ENCODE measurements at regions not wholly inside any gene's neighbourhood (a gene's known extent, or its start where the extent isn't known, plus 50 kb on each side); places are given as distances from the start of the nearest gene placed in this dataset.
A peak's percentile ranks its signal among the peaks of the same experiment; 100 is the strongest.

DNA sequence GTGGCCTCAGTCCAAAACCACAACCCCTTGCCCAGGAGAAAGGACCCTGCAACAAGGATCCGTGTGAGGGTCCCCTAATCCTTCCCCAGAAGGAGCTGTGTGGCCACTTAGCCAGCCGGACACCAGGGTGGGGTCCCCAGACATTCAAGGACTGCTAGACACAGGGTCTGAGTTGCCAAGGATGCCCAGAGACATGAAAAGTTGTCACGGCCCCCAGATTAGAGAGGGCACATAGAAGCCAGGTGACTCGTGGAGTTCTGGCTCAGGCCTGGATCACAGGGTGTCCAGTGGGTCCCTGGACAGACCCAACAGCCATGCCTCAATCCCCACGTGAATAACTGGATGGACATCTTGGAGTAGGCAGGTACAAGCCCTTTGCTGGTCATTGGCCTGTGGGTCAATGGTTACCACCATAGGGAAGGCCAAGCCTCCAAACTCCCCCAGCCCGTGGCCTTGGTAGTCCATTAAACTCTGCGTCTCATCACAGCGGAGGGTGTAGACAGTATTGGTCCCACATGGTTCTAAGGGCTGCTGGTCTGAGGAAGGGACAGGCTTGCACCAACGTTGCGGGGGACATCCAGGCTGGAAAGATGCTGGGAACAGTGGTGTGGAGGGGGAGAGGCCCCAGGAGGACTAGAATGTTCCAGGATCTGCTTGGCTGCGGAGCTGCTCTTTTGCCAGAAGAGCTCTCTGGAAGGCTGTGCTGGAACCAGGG, 205.9 kb upstream of the PPP2R2D start:
- Histone ChIP-seq H3K27ac (ENCODE audit: low read depth, low read length) (no peak overlapping the region), H3K27me3 (ENCODE audit: insufficient read depth, low read length, poor library complexity, severe bottlenecking) (no peaks in the 10 kb centered on the region), H3K4me3 (ENCODE audit: low read length) (no peak overlapping the region), H3K36me3 (ENCODE audit: insufficient read depth, low read length) (no peaks in the 10 kb centered on the region), H3K9me3 (ENCODE audit: low read length) (no peaks in the 10 kb centered on the region), H3K4me1 (ENCODE audit: insufficient read depth, low read length) (no peaks in the 10 kb centered on the region)
- Mint-ChIP-seq H3K4me3 (no peak overlapping the region), H3K9me3 (peaks cover 0 to 9% (median 0%) of the 10 kb centered on the region in 5 donors), H3K27me3 (peaks cover 0 to 1% of the 10 kb centered on the region in 2 donors), H3K36me3 (peaks cover 0 to 4% (median 0%) of the 10 kb centered on the region in 3 donors), H3K27ac (no peak overlapping the region), H3K4me1 (no peaks in the 10 kb centered on the region)
- ChIA-PET POLR2A (no interaction called here), CTCF (no interaction called here)
- no peak for DNase-seq

DNA sequence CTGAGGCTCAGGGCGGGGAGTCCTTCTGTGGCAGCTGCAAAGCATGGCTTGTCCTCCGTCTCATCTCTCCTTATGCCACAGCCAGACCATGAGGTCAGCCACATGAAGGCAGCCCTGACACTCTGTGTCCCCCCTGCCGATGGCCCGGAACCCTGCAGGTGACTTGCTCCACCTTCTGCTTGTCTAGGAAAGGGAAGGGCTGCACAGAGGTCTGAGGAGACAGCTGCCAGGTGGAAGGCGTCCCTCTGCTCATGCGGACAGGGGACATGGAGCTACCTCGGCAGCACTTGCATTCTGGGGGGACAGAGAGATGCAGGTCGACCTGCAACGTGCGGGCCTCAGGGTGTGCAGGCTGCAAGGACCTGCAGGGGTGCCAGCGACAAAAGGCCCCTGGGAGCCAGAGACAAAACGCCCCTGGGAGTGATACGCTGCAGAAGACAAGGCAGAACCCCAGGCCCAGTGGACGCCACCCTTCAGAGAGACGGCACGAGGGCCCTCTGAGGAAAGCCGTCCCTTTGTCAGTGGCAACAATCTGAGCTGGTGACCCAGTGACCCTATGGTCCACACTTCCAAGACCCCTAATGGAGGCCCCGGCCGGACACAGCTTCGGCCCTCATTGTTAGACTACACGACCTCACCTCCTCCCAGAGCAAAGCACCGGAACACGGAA, 205.2 kb upstream of the PPP2R2D start:
- H3K36me3 Mint-ChIP-seq = peaks cover 0 to 4% (median 0%) of the 10 kb centered on the region in 3 donors
- H3K4me1 Mint-ChIP-seq = no peaks in the 10 kb centered on the region
- Histone ChIP-seq H3K27me3 (ENCODE audit: insufficient read depth, low read length, poor library complexity, severe bottlenecking) (no peaks in the 10 kb centered on the region), H3K4me1 (ENCODE audit: insufficient read depth, low read length) (no peaks in the 10 kb centered on the region), H3K27ac (ENCODE audit: low read depth, low read length) (no peak overlapping the region), H3K9me3 (ENCODE audit: low read length) (no peaks in the 10 kb centered on the region), H3K36me3 (ENCODE audit: insufficient read depth, low read length) (no peaks in the 10 kb centered on the region), H3K4me3 (ENCODE audit: low read length) (no peak overlapping the region)
- H3K27me3 Mint-ChIP-seq = peaks cover 0 to 1% of the 10 kb centered on the region in 2 donors
- peaks cover 0 to 7% (median 0%) of the 10 kb centered on the region in 5 donors for H3K9me3 Mint-ChIP-seq
- CTCF ChIA-PET = no interaction called here
- no peak overlapping the region for H3K27ac Mint-ChIP-seq
- H3K4me3 Mint-ChIP-seq = no peak overlapping the region
- POLR2A ChIA-PET = no interaction called here
- DNase-seq = no peak

DNA sequence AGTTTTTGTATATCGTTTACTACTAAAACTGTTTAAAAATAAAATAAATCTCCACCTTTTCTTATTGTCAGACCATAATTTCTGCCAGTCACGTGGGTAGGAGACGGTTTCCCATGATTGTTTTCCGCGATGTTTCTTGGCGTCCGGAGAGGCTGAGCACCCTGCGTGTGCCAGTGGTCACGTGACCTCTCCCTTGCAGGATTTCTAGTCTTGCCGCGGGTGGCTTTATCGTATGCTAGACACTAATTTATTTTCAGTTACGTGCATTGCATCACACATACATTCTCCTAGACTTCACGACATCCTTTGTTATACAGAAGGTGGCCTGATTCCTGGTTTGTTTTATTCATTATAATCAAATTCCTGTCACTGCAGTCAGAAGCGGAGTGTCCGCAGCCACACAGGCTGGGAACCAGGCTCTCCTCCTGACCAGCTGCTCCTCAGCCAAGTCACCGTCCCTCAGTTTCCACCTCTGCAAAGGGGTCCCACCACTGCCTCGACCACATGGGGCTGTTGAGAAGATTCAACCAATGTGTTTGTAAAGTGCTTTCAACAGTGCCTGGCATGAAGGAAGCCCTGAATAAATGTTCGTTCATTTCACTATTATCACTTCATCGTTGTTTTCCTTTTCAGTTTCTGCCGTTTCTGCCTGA, 203.2 kb upstream of the PPP2R2D start:
- H3K4me3 Mint-ChIP-seq = no peak overlapping the region
- peaks cover 0 to 7% (median 0%) of the 10 kb centered on the region in 5 donors for H3K9me3 Mint-ChIP-seq
- Histone ChIP-seq H3K27me3 (ENCODE audit: insufficient read depth, low read length, poor library complexity, severe bottlenecking) (no peaks in the 10 kb centered on the region), H3K27ac (ENCODE audit: low read depth, low read length) (no peak overlapping the region), H3K4me3 (ENCODE audit: low read length) (no peak overlapping the region), H3K9me3 (ENCODE audit: low read length) (no peaks in the 10 kb centered on the region), H3K36me3 (ENCODE audit: insufficient read depth, low read length) (no peaks in the 10 kb centered on the region), H3K4me1 (ENCODE audit: insufficient read depth, low read length) (no peaks in the 10 kb centered on the region)
- H3K27ac Mint-ChIP-seq = peak overlapping the region in 1 of 8 donors; percentile 65
- no peaks in the 10 kb centered on the region for H3K4me1 Mint-ChIP-seq
- ChIA-PET CTCF (no interaction called here), POLR2A (no interaction called here)
- DNase-seq = no peak
- no peaks in the 10 kb centered on the region for H3K36me3 Mint-ChIP-seq
- peaks cover 0 to 1% of the 10 kb centered on the region in 2 donors for H3K27me3 Mint-ChIP-seq

DNA sequence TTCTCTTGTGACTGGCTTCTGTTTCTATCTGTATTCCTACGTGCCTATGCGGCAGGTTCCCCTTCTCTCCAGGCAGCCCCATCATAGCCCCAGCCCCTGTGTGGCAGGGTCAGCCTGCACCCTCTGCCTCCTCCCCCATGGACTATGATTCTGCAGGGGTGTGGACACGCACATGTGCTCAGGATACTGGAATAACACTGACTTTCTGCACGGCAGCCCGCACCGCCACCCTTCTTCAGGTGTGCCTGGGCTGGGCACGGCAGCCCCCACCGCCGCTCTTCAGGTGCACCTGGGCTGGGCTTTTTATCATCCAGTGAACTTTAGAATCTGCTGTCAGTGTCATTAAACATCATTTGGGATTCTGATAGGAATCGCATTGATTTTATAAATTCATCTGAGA, 202.6 kb upstream of the PPP2R2D start:
- H3K9me3 Mint-ChIP-seq = peaks cover 0 to 7% (median 2%) of the 10 kb centered on the region in 5 donors
- peaks cover 1 to 3% of the 10 kb centered on the region in 2 donors for H3K27me3 Mint-ChIP-seq
- no peak overlapping the region for H3K27ac ChIP-seq (ENCODE audit: low read depth, low read length)
- no peaks in the 10 kb centered on the region for H3K9me3 ChIP-seq (ENCODE audit: low read length)
- no peaks in the 10 kb centered on the region for H3K36me3 Mint-ChIP-seq
- no peak overlapping the region for H3K4me3 Mint-ChIP-seq
- H3K27me3 ChIP-seq (ENCODE audit: insufficient read depth, low read length, poor library complexity, severe bottlenecking) = no peaks in the 10 kb centered on the region
- ChIA-PET POLR2A (no interaction called here), CTCF (no interaction called here)
- no peaks in the 10 kb centered on the region for H3K36me3 ChIP-seq (ENCODE audit: insufficient read depth, low read length)
- peak overlapping the region in 1 of 8 donors; percentile 65 for H3K27ac Mint-ChIP-seq
- no peak overlapping the region for H3K4me3 ChIP-seq (ENCODE audit: low read length)
- H3K4me1 ChIP-seq (ENCODE audit: insufficient read depth, low read length) = no peaks in the 10 kb centered on the region
- no peaks in the 10 kb centered on the region for H3K4me1 Mint-ChIP-seq
- DNase-seq = no peak

DNA sequence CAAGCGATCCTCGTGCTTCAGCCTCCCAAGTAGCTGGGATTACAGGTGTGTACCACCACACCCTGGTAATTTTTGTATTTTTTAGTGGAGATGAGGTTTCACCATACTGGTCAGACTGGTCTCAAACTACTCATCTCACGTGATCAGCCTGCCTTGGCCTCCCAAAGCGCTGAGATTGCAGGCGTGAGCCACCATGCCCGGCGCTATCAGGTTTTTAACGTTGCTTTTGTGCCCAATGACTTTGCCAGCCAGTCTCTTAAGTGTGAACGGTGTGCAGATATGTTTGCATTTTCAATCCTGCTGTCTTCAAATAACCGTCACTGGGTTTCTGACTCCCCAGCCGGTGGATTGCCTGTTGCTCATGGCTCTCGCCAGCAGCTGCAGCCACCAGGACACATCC, 201.8 kb upstream of the PPP2R2D start:
- H3K4me1 Mint-ChIP-seq = no peaks in the 10 kb centered on the region
- peaks cover 0 to 9% (median 3%) of the 10 kb centered on the region in 5 donors for H3K9me3 Mint-ChIP-seq
- H3K27me3 Mint-ChIP-seq = peaks cover 1 to 3% of the 10 kb centered on the region in 2 donors
- Histone ChIP-seq H3K27me3 (ENCODE audit: insufficient read depth, low read length, poor library complexity, severe bottlenecking) (no peaks in the 10 kb centered on the region), H3K4me3 (ENCODE audit: low read length) (no peak overlapping the region), H3K36me3 (ENCODE audit: insufficient read depth, low read length) (no peaks in the 10 kb centered on the region), H3K4me1 (ENCODE audit: insufficient read depth, low read length) (no peaks in the 10 kb centered on the region), H3K9me3 (ENCODE audit: low read length) (no peaks in the 10 kb centered on the region), H3K27ac (ENCODE audit: low read depth, low read length) (no peak overlapping the region)
- no peaks in the 10 kb centered on the region for H3K36me3 Mint-ChIP-seq
- H3K4me3 Mint-ChIP-seq = no peak overlapping the region
- ChIA-PET CTCF (no interaction called here), POLR2A (no interaction called here)
- DNase-seq = no peak
- H3K27ac Mint-ChIP-seq = no peak overlapping the region

DNA sequence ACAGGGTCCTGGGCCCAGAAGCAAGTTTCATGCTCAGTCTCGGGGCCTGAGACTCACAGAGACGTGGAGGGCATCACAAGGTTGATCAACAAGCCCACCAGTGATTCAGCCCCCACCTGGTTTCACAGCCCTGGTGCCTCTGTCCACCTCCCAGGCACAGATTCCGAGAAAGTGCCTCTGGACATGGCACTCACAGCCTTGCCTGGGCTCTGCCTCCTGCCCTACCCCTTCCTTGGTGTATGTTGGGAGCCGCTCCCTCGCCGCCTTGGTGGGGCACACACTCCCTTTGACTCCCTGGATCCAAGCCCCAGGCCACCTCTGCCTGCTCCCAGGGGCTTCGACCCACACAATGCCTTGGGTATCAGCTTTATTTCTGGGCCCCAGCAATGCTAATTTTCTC, 200.8 kb upstream of the PPP2R2D start:
- Mint-ChIP-seq H3K4me3 (no peak overlapping the region), H3K4me1 (no peaks in the 10 kb centered on the region), H3K36me3 (no peaks in the 10 kb centered on the region), H3K27ac (no peak overlapping the region), H3K27me3 (peaks cover 1 to 3% of the 10 kb centered on the region in 2 donors), H3K9me3 (peaks cover 0 to 9% (median 4%) of the 10 kb centered on the region in 5 donors)
- H3K36me3 ChIP-seq (ENCODE audit: insufficient read depth, low read length) = no peaks in the 10 kb centered on the region
- ChIA-PET POLR2A (no interaction called here), CTCF (no interaction called here)
- no peak for DNase-seq
- H3K4me3 ChIP-seq (ENCODE audit: low read length) = no peak overlapping the region
- no peaks in the 10 kb centered on the region for H3K9me3 ChIP-seq (ENCODE audit: low read length)
- H3K27ac ChIP-seq (ENCODE audit: low read depth, low read length) = no peak overlapping the region
- H3K4me1 ChIP-seq (ENCODE audit: insufficient read depth, low read length) = no peaks in the 10 kb centered on the region
- no peaks in the 10 kb centered on the region for H3K27me3 ChIP-seq (ENCODE audit: insufficient read depth, low read length, poor library complexity, severe bottlenecking)

DNA sequence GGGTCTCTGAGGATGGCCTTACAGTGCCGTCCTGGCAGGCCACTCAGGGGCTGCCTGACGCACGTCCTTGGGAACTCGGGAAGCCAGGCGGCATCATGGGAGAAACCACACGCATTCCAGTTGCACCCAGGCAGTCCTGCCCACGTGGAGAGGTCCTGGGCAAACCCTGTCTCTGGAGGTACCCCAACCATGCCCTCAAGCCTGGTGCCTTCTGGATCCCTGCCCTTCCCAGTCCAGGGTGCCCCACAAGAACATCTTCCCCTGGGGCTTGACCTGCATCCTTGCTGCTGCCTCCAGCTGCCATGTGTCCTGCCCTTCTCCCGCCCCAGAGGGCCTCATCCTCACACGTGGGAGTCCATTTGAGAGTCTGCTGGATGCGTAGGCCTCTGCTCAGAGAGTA, 200.3 kb upstream of the PPP2R2D start:
- no peak overlapping the region for H3K4me3 ChIP-seq (ENCODE audit: low read length)
- no peak overlapping the region for H3K27ac ChIP-seq (ENCODE audit: low read depth, low read length)
- no peak overlapping the region for H3K4me3 Mint-ChIP-seq
- ChIA-PET CTCF (no interaction called here), POLR2A (no interaction called here)
- H3K36me3 ChIP-seq (ENCODE audit: insufficient read depth, low read length) = no peaks in the 10 kb centered on the region
- H3K27me3 Mint-ChIP-seq = peaks cover 1 to 3% of the 10 kb centered on the region in 2 donors
- H3K27ac Mint-ChIP-seq = no peak overlapping the region
- no peaks in the 10 kb centered on the region for H3K27me3 ChIP-seq (ENCODE audit: insufficient read depth, low read length, poor library complexity, severe bottlenecking)
- no peaks in the 10 kb centered on the region for H3K9me3 ChIP-seq (ENCODE audit: low read length)
- H3K9me3 Mint-ChIP-seq = peaks cover 0 to 9% (median 4%) of the 10 kb centered on the region in 5 donors
- no peaks in the 10 kb centered on the region for H3K36me3 Mint-ChIP-seq
- no peaks in the 10 kb centered on the region for H3K4me1 Mint-ChIP-seq
- DNase-seq = no peak
- H3K4me1 ChIP-seq (ENCODE audit: insufficient read depth, low read length) = no peaks in the 10 kb centered on the region

DNA sequence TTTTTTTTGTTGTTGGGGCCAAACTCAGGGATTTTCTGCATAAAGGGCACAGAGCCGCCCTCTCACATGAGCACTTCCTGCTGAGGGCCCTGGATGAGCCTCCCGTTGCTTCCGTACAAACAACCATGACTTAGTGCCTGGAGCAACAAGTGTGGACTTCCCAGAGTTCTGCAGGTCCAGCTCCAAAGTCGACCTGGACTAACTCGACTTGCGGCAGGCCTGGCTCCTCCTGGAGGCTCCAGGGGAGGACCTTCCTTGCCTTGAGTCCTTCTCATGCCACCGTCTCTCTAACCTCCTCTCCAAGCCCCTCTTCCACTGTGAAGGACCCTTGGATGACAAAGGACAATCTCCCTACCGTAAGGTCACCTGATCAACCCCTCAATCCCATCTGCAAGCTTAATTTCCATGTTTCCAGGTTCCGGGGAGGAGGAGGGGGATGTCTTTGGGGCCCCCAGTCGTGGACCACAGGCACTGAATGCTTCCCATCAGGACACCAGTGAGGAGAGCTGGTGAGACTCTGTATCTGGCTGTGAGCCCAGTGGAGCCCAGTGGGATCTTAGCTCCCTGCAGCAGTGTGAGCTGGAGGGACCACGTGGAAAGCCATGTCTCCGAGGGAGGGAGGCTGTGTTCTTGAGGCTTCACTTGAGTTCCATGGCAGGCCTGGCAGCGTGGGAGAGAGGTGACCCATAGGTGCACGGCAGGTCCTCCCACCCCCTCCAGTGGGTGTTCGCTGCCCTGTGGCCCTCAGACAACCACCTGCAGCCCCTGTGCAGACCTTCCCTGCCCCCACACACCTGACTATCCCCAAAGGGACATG, 199.5 kb upstream of the PPP2R2D start:
- ChIA-PET CTCF (no interaction called here), POLR2A (no interaction called here)
- H3K27me3 ChIP-seq (ENCODE audit: insufficient read depth, low read length, poor library complexity, severe bottlenecking) = no peaks in the 10 kb centered on the region
- no peaks in the 10 kb centered on the region for H3K4me1 ChIP-seq (ENCODE audit: insufficient read depth, low read length)
- H3K4me3 ChIP-seq (ENCODE audit: low read length) = no peak overlapping the region
- Mint-ChIP-seq H3K27ac (no peak overlapping the region), H3K36me3 (no peaks in the 10 kb centered on the region), H3K9me3 (peaks cover 0 to 8% (median 3%) of the 10 kb centered on the region in 5 donors), H3K27me3 (peaks cover 1 to 3% of the 10 kb centered on the region in 2 donors), H3K4me1 (no peaks in the 10 kb centered on the region), H3K4me3 (no peak overlapping the region)
- H3K36me3 ChIP-seq (ENCODE audit: insufficient read depth, low read length) = no peaks in the 10 kb centered on the region
- no peak overlapping the region for H3K27ac ChIP-seq (ENCODE audit: low read depth, low read length)
- peak in 1 of 5 donors; percentile 18 for DNase-seq
- H3K9me3 ChIP-seq (ENCODE audit: low read length) = no peaks in the 10 kb centered on the region
